ENCODE measurements at regions not wholly inside any gene's neighbourhood (a gene's known extent, or its start where the extent isn't known, plus 50 kb on each side); places are given as distances from the start of the nearest gene placed in this dataset.

DNA sequence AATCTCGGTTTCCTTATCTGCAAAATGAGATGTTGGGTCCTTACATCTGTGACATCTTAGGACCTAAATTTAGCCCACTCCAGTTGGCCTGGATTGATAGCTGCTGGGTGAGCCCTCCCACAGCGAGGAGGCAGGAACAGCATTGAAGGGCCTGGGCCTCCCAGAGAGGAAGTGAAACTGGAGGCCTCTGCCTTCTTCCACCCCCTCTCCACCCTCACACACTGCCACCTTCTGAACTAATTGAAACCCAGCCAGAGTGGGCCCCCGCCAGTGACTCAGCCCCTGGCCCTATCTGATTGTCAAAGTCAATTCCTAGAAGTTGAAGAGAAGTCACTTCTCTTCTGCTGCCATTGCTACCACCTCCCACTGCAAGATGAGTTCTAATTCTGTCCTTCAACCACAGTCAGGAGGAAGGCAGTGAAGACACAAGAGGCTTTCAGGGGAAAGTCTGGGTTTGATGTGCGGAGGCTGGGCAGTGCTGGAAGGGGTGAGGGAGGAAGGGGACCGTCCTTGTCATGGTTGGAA lies 55.2 kb upstream of the NEK6 start:
- intact Hi-C loops (cut with DNase I), result loop anchor here (10.0 kb wide), 1 partner anchor 68 kb away; no protein-coding TSS in a partner anchor
- DNase-seq, result peak in 3 of 10 donors; percentile 26 to 77 (median 47)

- intact Hi-C loops (cut with DNase I), result loop anchor here (10.0 kb wide), 1 partner anchor 71 kb away; no protein-coding TSS in a partner anchor
Measured at GRCh38 chr9:124205686-124206352, 51.9 kb upstream of the NEK6 start.

GRCh38 chr9:124206391-124206790 lies 51.4 kb upstream of the NEK6 start:
- no peak for DNase-seq
- intact Hi-C loops (cut with DNase I), result loop anchor here (10.0 kb wide), 1 partner anchor 72 kb away; no protein-coding TSS in a partner anchor

More at GRCh38 chr9:124205686-124206352, 51.9 kb upstream of the NEK6 start:
- DNase-seq, result no peak

Measured in posterior cingulate gyrus (tissue), 11 donors.